ENCODE measurements at regions not wholly inside any gene's neighbourhood (a gene's known extent, or its start where the extent isn't known, plus 50 kb on each side); places are given as distances from the start of the nearest gene placed in this dataset.

- H3K4me3 ChIP-seq (ENCODE audit: low read depth, low read length) = no peak overlapping the region
- DNase-seq (ENCODE audit: low read depth) = no peak
- TF ChIP-seq, protein P1, sequence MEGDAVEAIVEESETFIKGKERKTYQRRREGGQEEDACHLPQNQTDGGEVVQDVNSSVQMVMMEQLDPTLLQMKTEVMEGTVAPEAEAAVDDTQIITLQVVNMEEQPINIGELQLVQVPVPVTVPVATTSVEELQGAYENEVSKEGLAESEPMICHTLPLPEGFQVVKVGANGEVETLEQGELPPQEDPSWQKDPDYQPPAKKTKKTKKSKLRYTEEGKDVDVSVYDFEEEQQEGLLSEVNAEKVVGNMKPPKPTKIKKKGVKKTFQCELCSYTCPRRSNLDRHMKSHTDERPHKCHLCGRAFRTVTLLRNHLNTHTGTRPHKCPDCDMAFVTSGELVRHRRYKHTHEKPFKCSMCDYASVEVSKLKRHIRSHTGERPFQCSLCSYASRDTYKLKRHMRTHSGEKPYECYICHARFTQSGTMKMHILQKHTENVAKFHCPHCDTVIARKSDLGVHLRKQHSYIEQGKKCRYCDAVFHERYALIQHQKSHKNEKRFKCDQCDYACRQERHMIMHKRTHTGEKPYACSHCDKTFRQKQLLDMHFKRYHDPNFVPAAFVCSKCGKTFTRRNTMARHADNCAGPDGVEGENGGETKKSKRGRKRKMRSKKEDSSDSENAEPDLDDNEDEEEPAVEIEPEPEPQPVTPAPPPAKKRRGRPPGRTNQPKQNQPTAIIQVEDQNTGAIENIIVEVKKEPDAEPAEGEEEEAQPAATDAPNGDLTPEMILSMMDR (conservative IDR thresholded peaks at IDR 0.05; ENCODE audit: low read depth, low read length) = no peak
Measured at GRCh38 chr3:104514371-104514770, 852.3 kb upstream of the ALCAM start.

DNA sequence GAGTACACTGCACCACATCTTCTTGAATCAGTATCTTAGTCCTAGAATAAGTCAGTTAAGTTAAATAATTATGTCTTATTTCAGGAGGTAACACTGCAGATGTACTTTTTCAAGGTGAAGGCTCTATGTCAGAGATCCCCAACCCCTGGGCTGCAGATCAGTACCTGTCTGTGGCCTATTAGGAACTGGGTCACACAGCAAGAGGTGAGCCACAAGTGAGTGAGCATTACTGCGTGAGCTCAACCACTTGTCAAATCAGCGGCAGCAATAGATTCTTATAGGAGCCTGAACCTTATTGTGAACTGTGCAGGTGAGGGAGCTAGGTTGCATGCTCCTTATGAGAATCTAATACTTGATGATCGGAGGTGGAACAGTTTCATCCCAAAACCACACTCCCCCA, 851.9 kb upstream of the ALCAM start:
- TF ChIP-seq, protein P1 (conservative IDR thresholded peaks at IDR 0.05; ENCODE audit: low read depth, low read length) = no peak
- DNase-seq (ENCODE audit: low read depth) = no peak
- H3K4me3 ChIP-seq (ENCODE audit: low read depth, low read length) = no peak overlapping the region

DNA sequence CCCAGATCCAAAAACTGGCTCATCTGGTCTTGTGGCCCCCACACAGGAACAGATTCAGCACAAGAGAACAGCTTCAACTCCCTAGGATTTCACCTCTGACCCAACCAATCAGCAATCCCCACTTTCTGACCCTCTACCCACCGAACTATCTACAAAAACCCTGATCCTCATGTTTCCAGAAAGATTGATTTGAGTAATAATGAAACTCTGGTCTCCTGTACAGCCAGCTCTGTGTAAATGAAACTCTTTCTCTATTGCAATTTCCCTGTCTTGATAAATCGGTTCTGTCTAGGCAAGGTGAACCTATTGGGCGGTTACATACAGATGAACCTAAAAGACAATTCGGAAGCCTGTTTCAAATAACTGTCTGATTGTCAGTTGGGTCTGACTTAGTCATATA, 847.6 kb upstream of the ALCAM start:
- H3K4me3 ChIP-seq (ENCODE audit: low read depth, low read length) = no peak overlapping the region
- TF ChIP-seq, protein P1 (conservative IDR thresholded peaks at IDR 0.05; ENCODE audit: low read depth, low read length) = no peak
- DNase-seq (ENCODE audit: low read depth) = no peak

DNA sequence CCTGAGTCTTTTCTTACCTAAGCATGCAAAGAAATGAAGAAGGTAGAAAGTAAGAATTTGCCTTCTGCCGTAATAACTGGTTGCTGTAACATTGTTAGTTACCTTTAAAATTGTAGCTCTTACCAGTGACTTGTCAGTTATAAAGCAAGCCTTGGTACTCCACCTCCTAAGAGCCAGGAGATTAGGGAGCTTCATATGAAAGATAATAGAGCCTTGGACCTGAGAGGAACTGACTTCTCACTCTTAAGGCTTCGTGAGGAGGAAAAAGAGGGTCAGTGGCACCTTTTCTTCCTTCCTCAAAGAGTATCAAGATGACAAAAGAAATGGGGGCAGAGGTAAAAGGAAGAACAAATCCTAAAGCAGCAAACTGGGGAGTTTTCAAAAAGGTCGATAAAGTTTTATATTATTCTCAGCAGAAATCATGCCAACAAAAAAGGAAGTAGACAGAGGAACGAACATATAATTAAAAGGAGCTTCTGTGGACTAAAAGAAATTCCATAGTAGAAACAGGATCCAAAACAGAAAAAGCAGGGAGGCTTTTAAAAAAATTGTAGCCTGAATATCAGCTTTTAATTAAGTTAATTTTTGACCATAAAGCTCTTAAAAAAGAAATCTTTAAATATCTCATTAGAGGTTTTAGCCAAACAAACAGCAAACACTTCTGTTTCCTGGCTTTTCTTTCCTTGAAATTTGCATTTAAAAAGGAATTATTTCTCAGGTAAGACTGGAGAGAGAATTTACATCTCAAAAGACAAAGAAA, 847.1 kb upstream of the ALCAM start:
- TF ChIP-seq, protein P1 (conservative IDR thresholded peaks at IDR 0.05; ENCODE audit: low read depth, low read length) = no peak
- no peak overlapping the region for H3K4me3 ChIP-seq (ENCODE audit: low read depth, low read length)
- no peak for DNase-seq (ENCODE audit: low read depth)

- H3K4me3 ChIP-seq (ENCODE audit: low read depth, low read length) = no peak overlapping the region
- no peak for DNase-seq (ENCODE audit: low read depth)
- TF ChIP-seq, protein P1 (conservative IDR thresholded peaks at IDR 0.05; ENCODE audit: low read depth, low read length) = no peak
Measured at GRCh38 chr3:104520228-104520655, 846.5 kb upstream of the ALCAM start.

DNA sequence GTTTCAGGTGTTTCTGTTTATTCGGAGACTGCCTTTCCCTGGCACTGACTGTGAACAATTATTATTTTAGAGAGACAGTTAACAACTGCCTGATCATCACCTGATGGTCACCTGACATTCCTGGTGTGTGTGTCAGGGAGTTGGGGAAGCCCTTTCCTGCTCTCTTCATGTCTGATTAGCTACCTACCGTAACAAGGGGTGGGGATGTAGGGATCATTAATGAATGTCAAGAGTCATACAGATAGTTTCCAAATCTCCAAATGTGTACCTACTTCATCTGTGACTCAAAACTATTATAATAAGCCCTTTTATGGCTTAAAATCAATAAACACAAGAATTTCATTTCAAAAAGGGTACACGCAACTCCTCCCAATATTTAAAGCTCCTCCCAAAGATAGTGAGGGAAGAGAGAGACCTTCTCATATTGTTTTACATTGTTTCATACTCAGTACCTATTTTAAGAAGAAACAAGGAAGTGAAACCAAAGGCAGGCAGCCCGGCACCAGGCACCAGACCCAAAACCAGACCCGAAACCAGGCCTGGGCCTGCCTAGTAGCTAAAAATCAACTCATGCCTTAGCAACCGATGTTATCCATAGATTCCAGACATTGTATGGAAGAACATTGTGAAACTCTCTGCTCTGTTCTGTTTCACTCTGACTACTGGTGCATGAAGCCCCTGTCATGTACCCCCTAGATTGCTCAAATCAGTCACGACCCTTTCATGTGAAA, 844.9 kb upstream of the ALCAM start:
- TF ChIP-seq, protein P1 (conservative IDR thresholded peaks at IDR 0.05; ENCODE audit: low read depth, low read length) = no peak
- no peak overlapping the region for H3K4me3 ChIP-seq (ENCODE audit: low read depth, low read length)
- no peak for DNase-seq (ENCODE audit: low read depth)
